CD8-positive, alpha-beta memory T cell (primary cell): ENCODE measurements at regions not wholly inside any gene's neighbourhood (a gene's known extent, or its start where the extent isn't known, plus 50 kb on each side); places are given as distances from the start of the nearest gene placed in this dataset.

Experiments used
- CTCF ChIA-PET: fragments of 350-600 bp; sonication (Branson Sonifier 250); formaldehyde crosslinking; loops from one replicate; lab custom pipeline; 2021; ENCODE audit warnings: antibody characterized with exemption; lab: Charles Lee
- POLR2A ChIA-PET: fragments of 350-600 bp; sonication (Branson Sonifier 250); formaldehyde crosslinking; loops from one replicate; lab custom pipeline; 2021; ENCODE audit warnings: antibody characterized with exemption; lab: Charles Lee
- DNase-seq, 5 donors: peaks; one replicate each; pipeline versions ENCODE4 v3.0.0 to v3.0.0-alpha.2; 2020 to 2022; ENCODE audit warnings: mixed read lengths in 1 of 5
- H3K27ac ChIP-seq: one replicate; pipeline ENCODE4 v1.7.0; 2013; ENCODE audit warnings: low read depth, mild to moderate bottlenecking, low read length, moderate library complexity
- H3K27me3 ChIP-seq: 2 replicates; pipeline ENCODE4 v1.7.0; 2013; ENCODE audit warnings: low read length, mild to moderate bottlenecking; ENCODE audit not compliant: insufficient read depth, poor library complexity, severe bottlenecking
- H3K36me3 ChIP-seq: 2 replicates; pipeline ENCODE4 v1.7.0; 2013; ENCODE audit warnings: mild to moderate bottlenecking, low read length, moderate library complexity; ENCODE audit not compliant: insufficient read depth
- H3K4me1 ChIP-seq: 2 replicates; pipeline ENCODE4 v1.7.0; 2013; ENCODE audit warnings: mild to moderate bottlenecking, low read length, moderate library complexity; ENCODE audit not compliant: insufficient read depth
- H3K4me3 ChIP-seq: 2 replicates; pipeline ENCODE4 v1.7.0; 2013; ENCODE audit warnings: mild to moderate bottlenecking, low read length
- H3K9me3 ChIP-seq: 2 replicates; pipeline ENCODE4 v1.7.0; 2013; ENCODE audit warnings: mild to moderate bottlenecking, low read length
- H3K27ac Mint-ChIP-seq, 8 donors: one replicate each; pipeline ENCODE4 v1.8.0; 2020 to 2021; ENCODE audit warnings: mixed read lengths in 8 of 8, mild to moderate bottlenecking in 6 of 8, inconsistent platforms in 3 of 8, moderate library complexity in 3 of 8
- H3K27me3 Mint-ChIP-seq, 2 donors: one replicate each; pipeline ENCODE4 v1.8.0; 2020 to 2021; ENCODE audit warnings: mixed read lengths in 2 of 2, mild to moderate bottlenecking in 1 of 2, moderate library complexity in 1 of 2
- H3K36me3 Mint-ChIP-seq, 3 donors: one replicate each; pipeline ENCODE4 v1.8.0; 2020 to 2021; ENCODE audit warnings: mixed read lengths in 3 of 3, inconsistent platforms in 1 of 3, mild to moderate bottlenecking in 1 of 3
- H3K4me1 Mint-ChIP-seq, 3 donors: one replicate each; pipeline ENCODE4 v1.8.0; 2020 to 2021; ENCODE audit warnings: mixed read lengths in 3 of 3, inconsistent platforms in 1 of 3, mild to moderate bottlenecking in 1 of 3
- H3K4me3 Mint-ChIP-seq, 7 donors: one replicate each; pipeline ENCODE4 v1.8.0; 2020 to 2021; ENCODE audit warnings: mixed read lengths in 7 of 7, mild to moderate bottlenecking in 6 of 7, moderate library complexity in 4 of 7, inconsistent platforms in 2 of 7
- H3K9me3 Mint-ChIP-seq, 5 donors: one replicate each; pipeline ENCODE4 v1.8.0; 2020 to 2022; ENCODE audit warnings: mixed read lengths in 5 of 5, mild to moderate bottlenecking in 3 of 5, moderate library complexity in 2 of 5, inconsistent platforms in 1 of 5

- POLR2A ChIA-PET = no interaction called here
- Histone ChIP-seq H3K9me3 (no peaks in the 10 kb centered on the region), H3K4me1 (no peaks in the 10 kb centered on the region), H3K27ac (no peak overlapping the region), H3K4me3 (no peak overlapping the region), H3K36me3 (no peaks in the 10 kb centered on the region), H3K27me3 (no peaks in the 10 kb centered on the region)
- Mint-ChIP-seq H3K4me1 (no peaks in the 10 kb centered on the region), H3K4me3 (no peak overlapping the region), H3K27ac (no peak overlapping the region), H3K27me3 (peaks cover 5 to 25% of the 10 kb centered on the region in 2 donors), H3K9me3 (peaks cover 0 to 2% (median 0%) of the 10 kb centered on the region in 5 donors), H3K36me3 (no peaks in the 10 kb centered on the region)
- no peak for DNase-seq
- CTCF ChIA-PET = no interaction called here
These were observed 54.8 kb upstream of the KLHL29 start for GRCh38 chr2:23330214-23330613.
